Thyroid gland (tissue), 4 donors: ENCODE measurements at regions not wholly inside any gene's neighbourhood (a gene's known extent, or its start where the extent isn't known, plus 50 kb on each side); places are given as distances from the start of the nearest gene placed in this dataset.

Source experiments
- CTCF ChIP-seq, 6 experiments: fragments of 200-600 bp in 3 of 6; fragments of 450-650 bp in 3 of 6; sonication (generic) in 3 of 6; IDR thresholded peaks; one replicate each; pipeline ENCODE4 v1.5.1; 2016 to 2019; ENCODE audit warnings: antibody characterized with exemption in 6 of 6, mild to moderate bottlenecking in 2 of 6, inconsistent platforms in 1 of 6, moderate library complexity in 1 of 6
- POLR2A ChIP-seq, 2 donors: fragments of 450-650 bp; IDR thresholded peaks; one replicate each; pipeline ENCODE4 v1.6.1; 2017; ENCODE audit warnings: antibody characterized with exemption in 2 of 2, mild to moderate bottlenecking in 2 of 2, moderate library complexity in 1 of 2

- TF ChIP-seq CTCF (IDR thresholded peaks at IDR 0.05): no peak
- TF ChIP-seq POLR2A (IDR thresholded peaks at IDR 0.05): no peak
These were observed 443.3 kb upstream of the AGTR1 start for GRCh38 chr3:148254402-148254801.
